HPDE6-E6E7 (cell line): ENCODE measurements at regions not wholly inside any gene's neighbourhood (a gene's known extent, or its start where the extent isn't known, plus 50 kb on each side); places are given as distances from the start of the nearest gene placed in this dataset.

Experiments
- DNase-seq: peaks from one replicate; pipeline ENCODE4 v3.0.0; 2011; ENCODE audit warnings: missing footprints; ENCODE audit errors: extremely low spot score

- DNase-seq, result no peak
These were observed 71.2 kb upstream of the NR4A3 start for GRCh38 chr9:99750526-99750925.

GRCh38 chr9:99752417-99753109, 69.1 kb upstream of the NR4A3 start:
- peak; percentile 10 for DNase-seq

- peak; percentile 33 for DNase-seq
These were observed 68.2 kb upstream of the NR4A3 start for GRCh38 chr9:99753436-99753835.

GRCh38 chr9:99760421-99760820, 61.3 kb upstream of the NR4A3 start:
- DNase-seq, result no peak

- no peak for DNase-seq
These were observed 59.2 kb upstream of the NR4A3 start for GRCh38 chr9:99762470-99762869.
